Mucosa of descending colon (tissue), 3 donors: ENCODE measurements at regions not wholly inside any gene's neighbourhood (a gene's known extent, or its start where the extent isn't known, plus 50 kb on each side); places are given as distances from the start of the nearest gene placed in this dataset.
A peak's percentile ranks its signal among the peaks of the same experiment; 100 is the strongest.

Experiments used
- ATAC-seq: fragments of 200-7000 bp; cut with Tn5 transposase; one replicate; pipeline ENCODE4 v1.9.1; 2020; ENCODE audit warnings: mild to moderate bottlenecking, moderate library complexity
- DNase-seq, 3 donors: peaks; one replicate each; pipeline ENCODE4 v3.0.0-alpha.2; 2020
- H3K36me3 ChIP-seq: fragments of 200-600 bp; one replicate; pipeline ENCODE4 v1.8.0; 2021; ENCODE audit warnings: low read depth, mild to moderate bottlenecking
- H3K4me1 ChIP-seq: fragments of 200-600 bp; one replicate; pipeline ENCODE4 v1.8.0; 2021; ENCODE audit warnings: low read depth, mild to moderate bottlenecking
- H3K4me3 ChIP-seq: fragments of 200-600 bp; one replicate; pipeline ENCODE4 v1.8.0; 2021; ENCODE audit warnings: mild to moderate bottlenecking
- H3K9me3 ChIP-seq: fragments of 200-600 bp; one replicate; pipeline ENCODE4 v1.8.0; 2021; ENCODE audit warnings: mild to moderate bottlenecking
- CTCF ChIP-seq: fragments of 200-600 bp; IDR thresholded peaks from one replicate; pipeline ENCODE4 v1.8.0; 2022; ENCODE audit warnings: antibody characterized with exemption, mild to moderate bottlenecking
- intact Hi-C, 2 donors: fragments of 100-400 bp; cut with DNase I in 1 of 2; cut with micrococcal nuclease in 1 of 2; formaldehyde crosslinking; loops; one replicate each; pipeline versions ENCODE4 v1.11.0 to v1.11.1; 2022; cut with DNase I, micrococcal nuclease
- donor health status: DM: no; HTN: no; CAD: no; lungs with moderate emphysema.
- donor health status: DM: no; HTN: no; CAD: no.
- donor health status: DM: no; HTN: yes; CAD: no.

- H3K36me3 ChIP-seq: no peaks in the 10 kb centered on the region
- peaks cover 5% of the 10 kb centered on the region for H3K9me3 ChIP-seq
- TF ChIP-seq CTCF: no peak
- peak; percentile 40 for ATAC-seq
- H3K4me3 ChIP-seq: no peak overlapping the region
- intact Hi-C loops: no loop called here
- peak in 2 of 3 donors; percentile 21 to 47 for DNase-seq
- peaks cover 6% of the 10 kb centered on the region for H3K4me1 ChIP-seq
These were observed 58.7 kb upstream of the COMTD1 start for GRCh38 chr10:75294518-75294865.

- Histone ChIP-seq H3K4me3 (no peak overlapping the region), H3K36me3 (no peaks in the 10 kb centered on the region), H3K9me3 (peaks cover 5% of the 10 kb centered on the region), H3K4me1 (peaks cover 6% of the 10 kb centered on the region)
- DNase-seq (no peak), ATAC-seq (peak; percentile 47)
- intact Hi-C loops: no loop called here
- TF ChIP-seq CTCF: no peak
These were observed 58.3 kb upstream of the COMTD1 start for GRCh38 chr10:75294031-75294437.

- no peak for TF ChIP-seq CTCF
- no peak for DNase-seq
- peaks cover 6% of the 10 kb centered on the region for H3K4me1 ChIP-seq
- ATAC-seq: no peak
- intact Hi-C loops: no loop called here
- peaks cover 5% of the 10 kb centered on the region for H3K9me3 ChIP-seq
- no peaks in the 10 kb centered on the region for H3K36me3 ChIP-seq
- H3K4me3 ChIP-seq: no peak overlapping the region
These were observed 57.7 kb upstream of the COMTD1 start for GRCh38 chr10:75293446-75293820.

- Histone ChIP-seq H3K36me3 (no peaks in the 10 kb centered on the region), H3K9me3 (peaks cover 5% of the 10 kb centered on the region), H3K4me1 (peaks cover 6% of the 10 kb centered on the region), H3K4me3 (no peak overlapping the region)
- no peak for TF ChIP-seq CTCF
- ATAC-seq: no peak
- DNase-seq: no peak
- intact Hi-C loops: no loop called here
These were observed 57.2 kb upstream of the COMTD1 start for GRCh38 chr10:75292794-75293445.

GRCh38 chr10:75291805-75292204, 56.0 kb upstream of the COMTD1 start:
- Histone ChIP-seq H3K4me1 (peaks cover 6% of the 10 kb centered on the region), H3K36me3 (no peaks in the 10 kb centered on the region), H3K4me3 (no peak overlapping the region), H3K9me3 (peaks cover 5% of the 10 kb centered on the region)
- DNase-seq (no peak), ATAC-seq (no peak)
- TF ChIP-seq CTCF: no peak
- intact Hi-C loops: no loop called here

- intact Hi-C loops: no loop called here
- ATAC-seq: no peak
- no peaks in the 10 kb centered on the region for H3K36me3 ChIP-seq
- no peak overlapping the region for H3K4me3 ChIP-seq
- DNase-seq: no peak
- no peak for TF ChIP-seq CTCF
- H3K9me3 ChIP-seq: peaks cover 5% of the 10 kb centered on the region
- H3K4me1 ChIP-seq: no peaks in the 10 kb centered on the region
These were observed 52.5 kb upstream of the COMTD1 start for GRCh38 chr10:75288140-75288711.
